ENCODE measurements at regions not wholly inside any gene's neighbourhood (a gene's known extent, or its start where the extent isn't known, plus 50 kb on each side); places are given as distances from the start of the nearest gene placed in this dataset.
"Not testable (repeated sequence)": the region's sequence is repeated elsewhere in the genome, so short reads cannot be mapped to it uniquely, and the experiment has no call there.

DNA sequence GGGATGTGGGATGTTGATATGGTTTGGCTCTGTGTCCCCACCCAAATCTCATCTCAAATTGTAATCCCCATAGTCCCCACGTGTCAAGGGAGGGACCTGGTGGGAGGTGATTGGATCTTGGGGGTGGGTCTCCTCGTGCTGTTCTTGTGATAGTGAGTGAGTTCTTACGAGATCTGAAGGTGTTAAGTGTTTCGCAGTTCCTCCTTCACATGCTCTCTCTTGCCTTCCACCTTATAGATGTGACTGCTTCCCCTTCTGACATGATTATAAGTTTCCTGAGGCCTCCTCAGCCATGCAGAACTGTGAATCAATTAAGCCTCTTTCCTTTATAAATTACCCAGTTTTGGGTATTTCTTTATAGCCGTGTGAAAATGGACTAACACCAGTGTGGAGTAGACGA lies 130.1 kb upstream of the KCNE2 start:
- H3K56ac ChIP-seq (ENCODE audit: low read length); H3K79me2 ChIP-seq (ENCODE audit: control insufficient read depth, insufficient read depth, low read length); H3K79me1 ChIP-seq (ENCODE audit: low read length); H2BK120ac ChIP-seq (ENCODE audit: low read depth, low read length); H3K23ac ChIP-seq (ENCODE audit: low read length); H3K4ac ChIP-seq (ENCODE audit: low read depth, low read length); H3K36me3 ChIP-seq (ENCODE audit: control insufficient read depth, insufficient read depth, low read length); H3K4me2 ChIP-seq (ENCODE audit: low read length); H3K4me1 ChIP-seq (ENCODE audit: control insufficient read depth, low read depth, low read length); H3K9ac ChIP-seq (ENCODE audit: low read length); H2AK5ac ChIP-seq (ENCODE audit: low read length); H2BK15ac ChIP-seq (replicated peaks; ENCODE audit: low read depth); H4K8ac ChIP-seq (ENCODE audit: low read depth, low read length); H2BK5ac ChIP-seq (ENCODE audit: low read length); DNase-seq; H4K5ac ChIP-seq (ENCODE audit: low read length); H3K4me3 ChIP-seq (ENCODE audit: low read length); H3K18ac ChIP-seq (ENCODE audit: low read length); H3K27me3 ChIP-seq (ENCODE audit: insufficient read depth, low read length, poor library complexity); H3K27ac ChIP-seq (ENCODE audit: low read depth, low read length): not testable (repeated sequence)
- no CpG with 5 or more reads among the region's 6 CpGs for WGBS (ENCODE audit: extremely low coverage, insufficient coverage, low lambda C conversion rate)

DNA sequence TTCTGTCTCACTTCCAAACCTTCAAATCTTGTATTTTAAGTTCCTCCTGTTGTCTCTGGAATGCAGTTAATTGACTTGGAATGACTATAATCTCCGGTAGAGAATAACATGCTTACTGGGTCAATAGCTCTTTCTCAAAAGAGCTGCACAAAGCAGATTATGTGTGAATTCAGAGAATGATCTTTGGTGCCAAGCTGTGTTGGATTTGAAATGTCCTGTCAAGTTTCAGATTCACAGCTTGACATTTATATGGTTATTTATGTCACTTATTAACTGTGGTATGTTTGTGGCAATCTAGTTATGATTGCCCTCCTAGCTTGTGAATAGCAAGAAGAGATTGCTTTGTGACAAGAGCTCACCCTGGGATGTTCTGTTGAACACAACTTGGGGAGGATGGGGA lies 128.3 kb upstream of the KCNE2 start:
- WGBS (ENCODE audit: extremely low coverage, insufficient coverage, low lambda C conversion rate), result no CpG with 5 or more reads among the region's 1 CpG
- no peak overlapping the region for H4K8ac ChIP-seq (ENCODE audit: low read depth, low read length)
- no peaks in the 10 kb centered on the region for H3K79me1 ChIP-seq (ENCODE audit: low read length)
- no peaks in the 10 kb centered on the region for H3K79me2 ChIP-seq (ENCODE audit: control insufficient read depth, insufficient read depth, low read length)
- H3K36me3 ChIP-seq (ENCODE audit: control insufficient read depth, insufficient read depth, low read length), result no peaks in the 10 kb centered on the region
- no peak overlapping the region for H3K18ac ChIP-seq (ENCODE audit: low read length)
- H2BK15ac ChIP-seq (replicated peaks; ENCODE audit: low read depth), result no peak overlapping the region
- no peak overlapping the region for H3K9ac ChIP-seq (ENCODE audit: low read length)
- H3K4me2 ChIP-seq (ENCODE audit: low read length), result no peak overlapping the region
- H3K27me3 ChIP-seq (ENCODE audit: insufficient read depth, low read length, poor library complexity), result no peaks in the 10 kb centered on the region
- H3K4ac ChIP-seq (ENCODE audit: low read depth, low read length), result no peak overlapping the region
- no peak overlapping the region for H3K4me3 ChIP-seq (ENCODE audit: low read length)
- H3K56ac ChIP-seq (ENCODE audit: low read length), result no peak overlapping the region
- H2BK5ac ChIP-seq (ENCODE audit: low read length), result no peak overlapping the region
- no peaks in the 10 kb centered on the region for H3K4me1 ChIP-seq (ENCODE audit: control insufficient read depth, low read depth, low read length)
- DNase-seq, result no peak
- H2AK5ac ChIP-seq (ENCODE audit: low read length), result no peak overlapping the region
- no peak overlapping the region for H2BK120ac ChIP-seq (ENCODE audit: low read depth, low read length)
- H3K23ac ChIP-seq (ENCODE audit: low read length), result no peak overlapping the region
- H3K27ac ChIP-seq (ENCODE audit: low read depth, low read length), result no peak overlapping the region
- H4K5ac ChIP-seq (ENCODE audit: low read length), result no peak overlapping the region

DNA sequence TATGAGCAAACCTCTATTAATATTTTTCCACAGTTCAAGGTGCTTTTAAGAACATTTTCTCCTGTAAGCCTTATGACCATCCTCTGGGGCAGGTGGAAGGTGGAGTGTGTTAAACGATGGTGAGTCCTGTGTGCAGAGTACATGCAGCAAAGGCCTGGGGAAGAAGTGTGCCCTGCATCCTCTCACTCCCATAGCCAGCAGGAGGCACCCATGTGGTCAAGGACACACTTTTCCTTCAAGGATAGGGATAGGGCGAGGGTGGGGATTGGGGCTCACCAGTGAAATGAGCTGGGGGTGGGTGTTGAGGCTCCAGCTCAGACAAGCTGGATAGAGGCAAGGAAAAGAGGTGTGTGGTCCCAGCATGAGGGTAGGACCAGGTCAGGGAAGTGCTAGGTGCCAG lies 120.8 kb upstream of the KCNE2 start:
- WGBS (ENCODE audit: extremely low coverage, insufficient coverage, low lambda C conversion rate), result no CpG with 5 or more reads among the region's 2 CpGs
- H3K4me1 ChIP-seq (ENCODE audit: control insufficient read depth, low read depth, low read length), result no peaks in the 10 kb centered on the region

DNA sequence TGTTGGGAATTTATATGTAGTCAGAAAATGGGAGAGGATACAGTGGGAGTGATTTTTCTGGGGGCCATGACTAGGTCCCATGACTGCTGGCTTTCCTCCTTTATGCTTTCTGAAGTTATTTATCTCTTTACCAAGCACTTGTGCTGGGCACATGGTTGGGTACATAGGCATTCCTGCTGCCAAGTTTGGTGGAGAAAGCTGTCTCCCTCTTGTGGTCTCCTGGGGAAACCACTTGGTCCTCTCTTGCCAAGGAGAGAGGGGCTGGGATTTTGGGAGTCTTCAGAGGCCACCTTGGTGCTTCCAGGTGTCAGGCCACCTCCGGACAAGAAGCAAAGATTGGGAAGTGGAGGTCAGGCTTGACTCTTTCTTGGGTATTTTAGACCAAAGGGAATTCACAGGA lies 120.2 kb upstream of the KCNE2 start:
- no peak overlapping the region for H3K56ac ChIP-seq (ENCODE audit: low read length)
- H4K8ac ChIP-seq (ENCODE audit: low read depth, low read length), result no peak overlapping the region
- DNase-seq, result peak; percentile 61
- H4K5ac ChIP-seq (ENCODE audit: low read length), result no peak overlapping the region
- no peaks in the 10 kb centered on the region for H3K79me2 ChIP-seq (ENCODE audit: control insufficient read depth, insufficient read depth, low read length)
- no peak overlapping the region for H3K4me2 ChIP-seq (ENCODE audit: low read length)
- H3K18ac ChIP-seq (ENCODE audit: low read length), result no peak overlapping the region
- H2AK5ac ChIP-seq (ENCODE audit: low read length), result no peak overlapping the region
- no peak overlapping the region for H3K4ac ChIP-seq (ENCODE audit: low read depth, low read length)
- no peak overlapping the region for H3K9ac ChIP-seq (ENCODE audit: low read length)
- H2BK5ac ChIP-seq (ENCODE audit: low read length), result no peak overlapping the region
- H3K4me3 ChIP-seq (ENCODE audit: low read length), result no peak overlapping the region
- no peaks in the 10 kb centered on the region for H3K4me1 ChIP-seq (ENCODE audit: control insufficient read depth, low read depth, low read length)
- H3K79me1 ChIP-seq (ENCODE audit: low read length), result no peaks in the 10 kb centered on the region
- WGBS (ENCODE audit: extremely low coverage, insufficient coverage, low lambda C conversion rate), result no CpG with 5 or more reads among the region's 1 CpG
- H3K27ac ChIP-seq (ENCODE audit: low read depth, low read length), result no peak overlapping the region
- no peak overlapping the region for H2BK120ac ChIP-seq (ENCODE audit: low read depth, low read length)
- H3K23ac ChIP-seq (ENCODE audit: low read length), result no peak overlapping the region
- H3K27me3 ChIP-seq (ENCODE audit: insufficient read depth, low read length, poor library complexity), result no peaks in the 10 kb centered on the region
- no peaks in the 10 kb centered on the region for H3K36me3 ChIP-seq (ENCODE audit: control insufficient read depth, insufficient read depth, low read length)
- H2BK15ac ChIP-seq (replicated peaks; ENCODE audit: low read depth), result no peak overlapping the region

More for the DNA sequence above, 120.8 kb upstream of the KCNE2 start:
- H3K23ac ChIP-seq (ENCODE audit: low read length), result no peak overlapping the region
- H2BK15ac ChIP-seq (replicated peaks; ENCODE audit: low read depth), result no peak overlapping the region
- no peak overlapping the region for H3K4me3 ChIP-seq (ENCODE audit: low read length)
- H3K4ac ChIP-seq (ENCODE audit: low read depth, low read length), result no peak overlapping the region
- H3K36me3 ChIP-seq (ENCODE audit: control insufficient read depth, insufficient read depth, low read length), result no peaks in the 10 kb centered on the region
- H3K9ac ChIP-seq (ENCODE audit: low read length), result no peak overlapping the region
- no peak overlapping the region for H2BK5ac ChIP-seq (ENCODE audit: low read length)
- no peaks in the 10 kb centered on the region for H3K27me3 ChIP-seq (ENCODE audit: insufficient read depth, low read length, poor library complexity)
- no peaks in the 10 kb centered on the region for H3K79me2 ChIP-seq (ENCODE audit: control insufficient read depth, insufficient read depth, low read length)
- no peak for DNase-seq
- H3K4me2 ChIP-seq (ENCODE audit: low read length), result no peak overlapping the region
- H4K8ac ChIP-seq (ENCODE audit: low read depth, low read length), result no peak overlapping the region
- H3K27ac ChIP-seq (ENCODE audit: low read depth, low read length), result no peak overlapping the region
- H3K18ac ChIP-seq (ENCODE audit: low read length), result no peak overlapping the region
- no peaks in the 10 kb centered on the region for H3K79me1 ChIP-seq (ENCODE audit: low read length)
- H2BK120ac ChIP-seq (ENCODE audit: low read depth, low read length), result no peak overlapping the region
- no peak overlapping the region for H3K56ac ChIP-seq (ENCODE audit: low read length)
- no peak overlapping the region for H4K5ac ChIP-seq (ENCODE audit: low read length)
- H2AK5ac ChIP-seq (ENCODE audit: low read length), result no peak overlapping the region

DNA sequence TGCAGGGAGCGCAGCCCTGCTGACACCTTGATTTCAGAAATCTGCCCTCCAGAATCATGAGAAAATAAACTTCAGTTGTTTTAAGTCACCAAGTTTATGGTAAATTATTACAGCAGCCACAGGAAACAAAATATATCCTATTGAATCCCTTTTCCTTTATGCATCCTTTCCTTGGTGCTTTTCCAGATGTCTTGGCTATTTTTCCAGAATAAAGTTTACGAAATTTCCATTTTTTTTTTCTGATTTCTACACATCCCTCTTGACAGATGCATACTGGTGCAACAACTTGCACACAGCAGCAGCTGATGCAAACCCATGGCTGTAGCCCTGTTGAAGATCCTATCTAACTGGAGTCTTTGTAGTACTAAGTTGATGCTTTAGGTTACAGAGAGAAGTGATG lies 111.1 kb upstream of the KCNE2 start:
- Histone ChIP-seq H2BK15ac (replicated peaks; ENCODE audit: low read depth) (no peak overlapping the region), H3K27me3 (ENCODE audit: insufficient read depth, low read length, poor library complexity) (no peaks in the 10 kb centered on the region), H2BK5ac (ENCODE audit: low read length) (no peak overlapping the region), H3K79me1 (ENCODE audit: low read length) (no peaks in the 10 kb centered on the region), H3K27ac (ENCODE audit: low read depth, low read length) (no peak overlapping the region), H3K4me1 (ENCODE audit: control insufficient read depth, low read depth, low read length) (no peaks in the 10 kb centered on the region), H3K56ac (ENCODE audit: low read length) (no peak overlapping the region), H3K36me3 (ENCODE audit: control insufficient read depth, insufficient read depth, low read length) (no peaks in the 10 kb centered on the region), H2AK5ac (ENCODE audit: low read length) (no peak overlapping the region), H3K23ac (ENCODE audit: low read length) (no peak overlapping the region), H3K4me3 (ENCODE audit: low read length) (no peak overlapping the region), H4K5ac (ENCODE audit: low read length) (no peak overlapping the region), H3K18ac (ENCODE audit: low read length) (no peak overlapping the region), H3K4me2 (ENCODE audit: low read length) (no peak overlapping the region), H3K9ac (ENCODE audit: low read length) (no peak overlapping the region), H3K4ac (ENCODE audit: low read depth, low read length) (no peak overlapping the region), H4K8ac (ENCODE audit: low read depth, low read length) (no peak overlapping the region), H2BK120ac (ENCODE audit: low read depth, low read length) (no peak overlapping the region), H3K79me2 (ENCODE audit: control insufficient read depth, insufficient read depth, low read length) (no peaks in the 10 kb centered on the region)
- no peak for DNase-seq
- no CpG with 5 or more reads among the region's 2 CpGs for WGBS (ENCODE audit: extremely low coverage, insufficient coverage, low lambda C conversion rate)

DNA sequence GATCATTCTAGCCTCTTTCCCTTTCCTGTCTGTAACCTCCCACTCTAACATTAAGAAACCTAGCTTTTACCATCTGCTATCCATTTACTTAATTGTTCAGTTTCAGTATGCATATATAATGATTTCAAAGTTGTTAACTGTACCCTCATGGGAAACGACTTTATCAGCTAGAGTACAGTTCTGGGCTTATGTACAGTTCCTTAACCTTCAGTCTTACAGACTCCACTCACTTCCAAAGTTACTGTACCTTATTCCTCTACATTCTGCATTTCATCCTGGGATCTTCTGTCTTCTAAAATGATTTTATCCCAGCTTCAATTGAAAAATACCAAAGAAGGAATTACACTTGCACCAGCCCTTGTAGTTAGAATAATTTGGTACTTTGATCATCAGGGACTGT lies 108.7 kb upstream of the KCNE2 start:
- H3K27me3 ChIP-seq (ENCODE audit: insufficient read depth, low read length, poor library complexity), result no peaks in the 10 kb centered on the region
- H3K27ac ChIP-seq (ENCODE audit: low read depth, low read length), result no peak overlapping the region
- no peak overlapping the region for H3K9ac ChIP-seq (ENCODE audit: low read length)
- no peak overlapping the region for H3K56ac ChIP-seq (ENCODE audit: low read length)
- no peak for DNase-seq
- no CpG with 5 or more reads among the region's 1 CpG for WGBS (ENCODE audit: extremely low coverage, insufficient coverage, low lambda C conversion rate)
- no peaks in the 10 kb centered on the region for H3K36me3 ChIP-seq (ENCODE audit: control insufficient read depth, insufficient read depth, low read length)
- no peak overlapping the region for H2AK5ac ChIP-seq (ENCODE audit: low read length)
- H4K5ac ChIP-seq (ENCODE audit: low read length), result no peak overlapping the region
- H3K4me1 ChIP-seq (ENCODE audit: control insufficient read depth, low read depth, low read length), result no peaks in the 10 kb centered on the region
- H3K4ac ChIP-seq (ENCODE audit: low read depth, low read length), result no peak overlapping the region
- H3K23ac ChIP-seq (ENCODE audit: low read length), result no peak overlapping the region
- H3K18ac ChIP-seq (ENCODE audit: low read length), result no peak overlapping the region
- H2BK5ac ChIP-seq (ENCODE audit: low read length), result no peak overlapping the region
- H4K8ac ChIP-seq (ENCODE audit: low read depth, low read length), result no peak overlapping the region
- H2BK15ac ChIP-seq (replicated peaks; ENCODE audit: low read depth), result no peak overlapping the region
- H3K79me1 ChIP-seq (ENCODE audit: low read length), result no peaks in the 10 kb centered on the region
- no peaks in the 10 kb centered on the region for H3K79me2 ChIP-seq (ENCODE audit: control insufficient read depth, insufficient read depth, low read length)
- H3K4me2 ChIP-seq (ENCODE audit: low read length), result no peak overlapping the region
- H3K4me3 ChIP-seq (ENCODE audit: low read length), result no peak overlapping the region
- H2BK120ac ChIP-seq (ENCODE audit: low read depth, low read length), result no peak overlapping the region

Measured in mesendoderm (in vitro differentiated cells).